ENCODE measurements at regions not wholly inside any gene's neighbourhood (a gene's known extent, or its start where the extent isn't known, plus 50 kb on each side); places are given as distances from the start of the nearest gene placed in this dataset.

DNA sequence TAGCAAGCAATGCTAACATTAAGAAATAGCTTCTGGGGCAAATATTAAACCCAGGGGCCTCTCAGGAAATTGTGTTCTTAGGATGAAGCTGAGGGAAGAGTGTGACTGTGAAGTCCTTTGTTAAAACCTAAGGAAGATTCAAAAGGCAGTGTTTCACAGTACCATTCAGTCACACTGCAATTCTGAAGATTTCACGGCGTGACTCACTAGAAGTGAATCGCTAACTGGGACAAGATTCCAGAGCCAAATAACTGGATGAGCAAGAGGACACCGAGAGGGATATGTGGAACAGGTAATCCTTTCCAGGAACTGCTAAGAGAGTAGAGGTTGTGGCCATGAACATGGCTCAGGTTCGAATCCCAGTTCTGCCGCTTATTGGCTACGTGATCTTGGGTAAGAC is 61.8 kb upstream of the SMAD3 start:
- DNase-seq (ENCODE audit: low spot score, unreplicated experiment) = no peak
- peaks cover 12% of the 10 kb centered on the region for H3K27me3 Mint-ChIP-seq
- no peak overlapping the region for H3K27ac Mint-ChIP-seq
- peaks cover 2% of the 10 kb centered on the region for H3K9me3 Mint-ChIP-seq (ENCODE audit: low read depth)
- H3K36me3 Mint-ChIP-seq (ENCODE audit: insufficient read depth) = no peaks in the 10 kb centered on the region
- TF ChIP-seq CTCF (IDR thresholded peaks at IDR 0.05; ENCODE audit: unreplicated experiment) = no peak
- no peak overlapping the region for H3K4me3 Mint-ChIP-seq (ENCODE audit: low read depth)
- no peaks in the 10 kb centered on the region for H3K4me1 Mint-ChIP-seq (ENCODE audit: low read depth)

DNA sequence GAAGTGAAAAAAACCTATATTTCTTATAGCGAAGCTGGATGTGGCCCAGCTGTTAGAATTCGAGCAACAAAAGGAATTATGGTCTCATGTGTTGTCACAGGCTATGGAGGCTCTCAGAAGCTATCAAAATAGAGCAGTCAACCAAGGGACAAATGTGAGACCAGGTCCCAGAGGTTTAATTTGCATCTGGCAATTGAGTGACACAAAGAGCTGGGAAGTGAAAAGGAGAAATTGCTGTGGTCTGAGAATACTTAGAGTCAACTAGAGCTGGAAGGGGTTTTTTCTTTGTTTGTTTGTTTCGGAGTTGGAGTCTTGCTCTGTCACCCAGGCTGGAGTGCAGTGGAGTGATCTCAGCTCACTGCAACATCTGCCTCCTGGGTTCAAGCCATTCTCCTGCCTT is 61.3 kb upstream of the SMAD3 start:
- no peaks in the 10 kb centered on the region for H3K4me1 Mint-ChIP-seq (ENCODE audit: low read depth)
- TF ChIP-seq CTCF (IDR thresholded peaks at IDR 0.05; ENCODE audit: unreplicated experiment) = no peak
- H3K27ac Mint-ChIP-seq = no peak overlapping the region
- H3K9me3 Mint-ChIP-seq (ENCODE audit: low read depth) = peaks cover 2% of the 10 kb centered on the region
- H3K36me3 Mint-ChIP-seq (ENCODE audit: insufficient read depth) = no peaks in the 10 kb centered on the region
- no peak for DNase-seq (ENCODE audit: low spot score, unreplicated experiment)
- H3K4me3 Mint-ChIP-seq (ENCODE audit: low read depth) = no peak overlapping the region
- H3K27me3 Mint-ChIP-seq = peaks cover 12% of the 10 kb centered on the region

DNA sequence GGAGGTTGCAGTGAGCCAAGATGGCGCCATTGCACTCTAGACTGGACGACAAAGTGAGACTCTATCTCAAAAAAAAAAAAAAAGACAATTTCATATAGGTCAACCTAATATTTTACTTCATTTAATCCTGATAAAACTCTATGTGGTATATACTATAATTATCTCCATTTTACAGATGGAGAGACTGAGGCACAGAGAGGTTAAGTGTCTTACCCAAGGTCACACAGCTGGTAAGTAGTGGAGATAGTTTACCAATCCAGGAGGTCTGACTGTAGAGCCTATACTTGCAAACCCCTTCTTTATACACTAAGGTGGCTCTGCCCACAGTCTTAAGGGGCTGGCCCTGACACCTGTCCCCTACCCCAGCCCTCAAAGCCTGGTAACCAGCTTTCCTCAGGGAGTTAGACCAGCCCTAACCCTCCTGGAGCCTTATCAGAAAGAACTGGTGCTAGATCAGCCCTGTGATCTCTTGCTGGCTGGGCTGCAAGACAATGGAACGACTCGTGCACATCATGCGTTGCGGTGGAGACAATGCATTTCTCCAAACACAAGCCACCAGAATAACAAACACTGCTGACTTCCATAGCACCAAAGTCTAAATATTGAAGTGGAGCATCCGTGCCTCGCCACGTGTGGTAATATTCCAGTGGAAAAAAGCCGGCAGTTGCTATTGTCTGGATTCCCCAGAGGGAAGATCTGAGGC is 60.0 kb upstream of the SMAD3 start:
- Mint-ChIP-seq H3K27me3 (peaks cover 12% of the 10 kb centered on the region), H3K27ac (no peak overlapping the region), H3K9me3 (ENCODE audit: low read depth) (no peaks in the 10 kb centered on the region), H3K4me3 (ENCODE audit: low read depth) (no peak overlapping the region), H3K36me3 (ENCODE audit: insufficient read depth) (no peaks in the 10 kb centered on the region), H3K4me1 (ENCODE audit: low read depth) (peaks cover 10% of the 10 kb centered on the region)
- DNase-seq (ENCODE audit: low spot score, unreplicated experiment) = no peak
- no peak for TF ChIP-seq CTCF (IDR thresholded peaks at IDR 0.05; ENCODE audit: unreplicated experiment)

GRCh38 chr15:67006083-67007065 is 59.0 kb upstream of the SMAD3 start:
- Mint-ChIP-seq H3K27me3 (peaks cover 7% of the 10 kb centered on the region), H3K4me1 (ENCODE audit: low read depth) (peaks cover 13% of the 10 kb centered on the region), H3K4me3 (ENCODE audit: low read depth) (no peak overlapping the region), H3K9me3 (ENCODE audit: low read depth) (no peaks in the 10 kb centered on the region), H3K36me3 (ENCODE audit: insufficient read depth) (no peaks in the 10 kb centered on the region), H3K27ac (no peak overlapping the region)
- TF ChIP-seq CTCF (IDR thresholded peaks at IDR 0.05; ENCODE audit: unreplicated experiment) = no peak
- no peak for DNase-seq (ENCODE audit: low spot score, unreplicated experiment)

All from progenitor cell of endocrine pancreas (in vitro differentiated cells).